Heart right ventricle (tissue), 16 donors: ENCODE measurements at regions not wholly inside any gene's neighbourhood (a gene's known extent, or its start where the extent isn't known, plus 50 kb on each side); places are given as distances from the start of the nearest gene placed in this dataset.
"Not testable (repeated sequence)": the region's sequence is repeated elsewhere in the genome, so short reads cannot be mapped to it uniquely, and the experiment has no call there.

ENCODE experiments used
- ATAC-seq, 8 donors: fragments of 200-7000 bp; cut with Tn5 transposase; one replicate each; pipeline ENCODE4 v1.9.1; 2020; ENCODE audit warnings: mild to moderate bottlenecking in 8 of 8, moderate library complexity in 8 of 8, moderate number of reproducible peaks in 1 of 8
- DNase-seq, 2 donors: peaks; one replicate each; pipeline ENCODE4 v3.0.0-alpha.2; 2020
- H3K27ac ChIP-seq, 10 donors: fragments of 200-600 bp; sonication (generic) in 2 of 10; one replicate each; pipeline versions ENCODE4 v1.5.0 to v1.8.0; 2020 to 2022; ENCODE audit warnings: mild to moderate bottlenecking in 3 of 10
- H3K27me3 ChIP-seq, 7 donors: fragments of 200-600 bp; one replicate each; pipeline ENCODE4 v1.8.0; 2021 to 2022; ENCODE audit warnings: mild to moderate bottlenecking in 2 of 7
- H3K36me3 ChIP-seq, 9 donors: fragments of 200-600 bp; sonication (generic) in 1 of 9; one replicate each; pipeline versions ENCODE4 v1.5.0 to v1.8.0; 2020 to 2022; ENCODE audit warnings: mild to moderate bottlenecking in 2 of 9
- H3K4me1 ChIP-seq, 9 donors: fragments of 200-600 bp; sonication (generic) in 1 of 9; one replicate each; pipeline versions ENCODE4 v1.5.0 to v1.8.0; 2020 to 2022; ENCODE audit warnings: mild to moderate bottlenecking in 4 of 9
- H3K4me3 ChIP-seq, 10 donors: fragments of 200-600 bp; sonication (generic) in 2 of 10; one replicate each; pipeline versions ENCODE4 v1.5.0 to v1.8.0; 2020 to 2022; ENCODE audit warnings: mild to moderate bottlenecking in 7 of 10, moderate library complexity in 2 of 10
- H3K9me3 ChIP-seq, 11 donors: fragments of 200-600 bp in 10 of 11; sonication (generic) in 2 of 11; one replicate each; pipeline versions ENCODE4 v1.5.0 to v1.8.0; 2013 to 2022; ENCODE audit warnings: mild to moderate bottlenecking in 2 of 11, control low read depth in 1 of 11, moderate library complexity in 1 of 11
- CTCF ChIP-seq, 9 donors: fragments of 200-600 bp; sonication (generic) in 2 of 9; IDR thresholded peaks; one replicate each; pipeline versions ENCODE4 v1.5.0 to v1.8.0; 2021 to 2022; ENCODE audit warnings: antibody characterized with exemption in 9 of 9, mild to moderate bottlenecking in 5 of 9, moderate library complexity in 1 of 9
- WGBS, 2 donors: extraction: QIAGEN DNeasy Blood & Tissue Kit; methylation state at CpG; one replicate each; pipeline ENCODE4 v1.1.7; 2013; ENCODE audit warnings: inconsistent platforms in 1 of 2; 5-methylcytosine and 5-hydroxymethylcytosine counted together
- intact Hi-C, 10 donors: fragments of 100-400 bp; cut with DNase I; formaldehyde crosslinking; loops; one replicate each; pipeline versions ENCODE4 v1.11.1 to v1.14.2; 2022
- donor health status: Arrhythmogenic right ventricular cardiomyopathy.
- donor health status: ischemic (EF 13 %, LVEDD 7.1; RV severe dilation, severe dysfunction).
- donor health status: healthy with polysubstance abuse.
- donor health status: DM: no; HTN: yes; CAD: no.
- donor health status: DM: no; HTN: no; CAD: no.
- donor health status: ischemic (EF 25% LVEDD 6.9; RV normal size, moderate dysfunction).
- donor health status: ischemic (EF 25% LVEDD 5.7; RV mildly dilated, moderate dysfunction).
- donor health status: healthy.
- donor health status: DM: yes; HTN: yes; CAD: no.
- donor health status: Ischemic cardiomyopathy.
- donor health status: ischemic (EF 35%, LVEDD 5.7; RV mildly dilated, moderate dysfunction).
- donor health status: nonischemic (EF 11% LVEDD 7.7; RV severe dilation, severe dysfunction).
- donor health status: DM: yes; HTN: yes; CAD: no.
- donor health status: PGD.
- donor health status: ischemic (EF 29% LVEDD 5.4; RV normal size, mild dysfunction).
- donor health status: nonischemic (EF 23%, LVEDD 6.1; RV moderate dilation, normal function).

- DNase-seq (no peak), ATAC-seq (peak in 4 of 8 donors; percentile 35 to 46 (median 46))
- Histone ChIP-seq H3K4me3 (peak overlapping the region in 1 of 10 donors; percentile 15), H3K27me3 (peaks cover 0 to 79% (median 0%) of the 10 kb centered on the region in 7 donors), H3K27ac (peak overlapping the region in 2 of 10 donors; percentile 15 to 55), H3K4me1 (peaks cover 0 to 39% (median 0%) of the 10 kb centered on the region in 9 donors), H3K36me3 (no peaks in the 10 kb centered on the region), H3K9me3 (no peaks in the 10 kb centered on the region)
- intact Hi-C loops = loop anchor here in 1 of 10 donors (10.0 kb wide), 1 partner anchor 573 kb away; no protein-coding TSS in a partner anchor
- 49 to 61% methylated on average over 6 of the region's 6 CpGs for WGBS, 2 donors
- peak in 7 of 9 donors; percentile 35 to 53 (median 43) for TF ChIP-seq CTCF (IDR thresholded peaks at IDR 0.05)
These were observed 600.9 kb upstream of the DIPK2B start for GRCh38 chrX:45801554-45801953.

GRCh38 chrX:45800746-45801453 lies 600.2 kb upstream of the DIPK2B start:
- not testable (repeated sequence) for DNase-seq, H3K9me3 ChIP-seq, H3K36me3 ChIP-seq, ATAC-seq
- WGBS, 2 donors = 72 to 78% methylated on average over 9 to 16 of the region's 16 CpGs
- peak overlapping the region in 2 of 10 donors; percentile 15 to 55 for H3K27ac ChIP-seq
- intact Hi-C loops = loop anchor here in 1 of 10 donors (10.0 kb wide), 1 partner anchor 574 kb away; no protein-coding TSS in a partner anchor
- H3K4me1 ChIP-seq = peaks cover 0 to 33% (median 0%) of the 10 kb centered on the region in 9 donors
- peaks cover 0 to 81% (median 0%) of the 10 kb centered on the region in 7 donors for H3K27me3 ChIP-seq
- H3K4me3 ChIP-seq = peak overlapping the region in 1 of 10 donors; percentile 15

- WGBS, 2 donors = 91 to 94% methylated on average over 6 of the region's 6 CpGs
- H3K9me3 ChIP-seq = no peaks in the 10 kb centered on the region
- DNase-seq (no peak), ATAC-seq (no peak)
- H3K27ac ChIP-seq = no peak overlapping the region
- no peak for TF ChIP-seq CTCF (IDR thresholded peaks at IDR 0.05)
- intact Hi-C loops = no loop called here
- peaks cover 0 to 85% (median 0%) of the 10 kb centered on the region in 7 donors for H3K27me3 ChIP-seq
- peaks cover 0 to 30% (median 0%) of the 10 kb centered on the region in 9 donors for H3K4me1 ChIP-seq
- no peaks in the 10 kb centered on the region for H3K36me3 ChIP-seq
- H3K4me3 ChIP-seq = no peak overlapping the region
These were observed 598.9 kb upstream of the DIPK2B start for GRCh38 chrX:45799576-45799975.

- Histone ChIP-seq H3K27me3 (peaks cover 0 to 79% (median 0%) of the 10 kb centered on the region in 7 donors), H3K36me3 (no peaks in the 10 kb centered on the region), H3K4me3 (no peak overlapping the region), H3K27ac (no peak overlapping the region), H3K4me1 (peaks cover 0 to 10% (median 0%) of the 10 kb centered on the region in 9 donors), H3K9me3 (peaks cover 0 to 6% (median 0%) of the 10 kb centered on the region in 11 donors)
- TF ChIP-seq CTCF (IDR thresholded peaks at IDR 0.05) = no peak
- intact Hi-C loops = no loop called here
- no peak for ATAC-seq
- DNase-seq = no peak
These were observed 594.9 kb upstream of the DIPK2B start for GRCh38 chrX:45795546-45795945.

GRCh38 chrX:45794995-45795337 lies 594.3 kb upstream of the DIPK2B start:
- peaks cover 0 to 79% (median 0%) of the 10 kb centered on the region in 7 donors for H3K27me3 ChIP-seq
- peaks cover 0 to 7% (median 0%) of the 10 kb centered on the region in 9 donors for H3K4me1 ChIP-seq
- no peak overlapping the region for H3K4me3 ChIP-seq
- H3K27ac ChIP-seq = no peak overlapping the region
- intact Hi-C loops = no loop called here
- ATAC-seq (no peak), DNase-seq (no peak)
- H3K9me3 ChIP-seq = peaks cover 0 to 6% (median 0%) of the 10 kb centered on the region in 11 donors
- 84 to 86% methylated on average over 1 of the region's 1 CpG for WGBS, 2 donors
- no peaks in the 10 kb centered on the region for H3K36me3 ChIP-seq
- no peak for TF ChIP-seq CTCF (IDR thresholded peaks at IDR 0.05)
